Type B pancreatic cell (in vitro differentiated cells): ENCODE measurements at regions not wholly inside any gene's neighbourhood (a gene's known extent, or its start where the extent isn't known, plus 50 kb on each side); places are given as distances from the start of the nearest gene placed in this dataset.
"Not testable (repeated sequence)": the region's sequence is repeated elsewhere in the genome, so short reads cannot be mapped to it uniquely, and the experiment has no call there.

ENCODE experiments used
- DNase-seq: peaks from one replicate; pipeline ENCODE4 v3.0.0; 2021; ENCODE audit warnings: mixed read lengths; ENCODE audit not compliant: unreplicated experiment; ENCODE audit errors: extremely low spot score
- H3K27ac Mint-ChIP-seq: 2 replicates; pipeline ENCODE4 v1.8.0; 2021; ENCODE audit warnings: mild to moderate bottlenecking, mixed read lengths
- H3K27me3 Mint-ChIP-seq: 2 replicates; pipeline ENCODE4 v1.8.0; 2021; ENCODE audit warnings: mixed read lengths
- H3K36me3 Mint-ChIP-seq: 2 replicates; pipeline ENCODE4 v1.8.0; 2021; ENCODE audit warnings: mixed read lengths
- H3K4me1 Mint-ChIP-seq: one replicate; pipeline ENCODE4 v1.8.0; 2021; ENCODE audit warnings: mixed read lengths; ENCODE audit not compliant: unreplicated experiment
- H3K4me3 Mint-ChIP-seq: 2 replicates; pipeline ENCODE4 v1.8.0; 2021; ENCODE audit warnings: mild to moderate bottlenecking, mixed read lengths
- H3K9me3 Mint-ChIP-seq: 2 replicates; pipeline ENCODE4 v1.8.0; 2021; ENCODE audit warnings: mixed read lengths
- CTCF ChIP-seq: fragments of 200-600 bp; sonication (generic); conservative IDR thresholded peaks from 2 replicates; pipeline ENCODE4 v1.5.0; 2021; ENCODE audit warnings: antibody characterized with exemption, mild to moderate bottlenecking

- Mint-ChIP-seq H3K9me3 (no peaks in the 10 kb centered on the region), H3K36me3 (no peaks in the 10 kb centered on the region), H3K27ac (no peak overlapping the region), H3K4me1 (no peaks in the 10 kb centered on the region), H3K4me3 (no peak overlapping the region), H3K27me3 (no peaks in the 10 kb centered on the region)
- no peak for DNase-seq
- no peak for TF ChIP-seq CTCF
These were observed 70.7 kb upstream of the IL33 start for GRCh38 chr9:6144947-6145346.

- H3K9me3 Mint-ChIP-seq = no peaks in the 10 kb centered on the region
- no peaks in the 10 kb centered on the region for H3K27me3 Mint-ChIP-seq
- no peak overlapping the region for H3K27ac Mint-ChIP-seq
- TF ChIP-seq CTCF = no peak
- no peak overlapping the region for H3K4me3 Mint-ChIP-seq
- H3K36me3 Mint-ChIP-seq = no peaks in the 10 kb centered on the region
- no peak for DNase-seq
- no peaks in the 10 kb centered on the region for H3K4me1 Mint-ChIP-seq
These were observed 72.7 kb upstream of the IL33 start for GRCh38 chr9:6142799-6143454.

GRCh38 chr9:6135780-6136179 lies 79.8 kb upstream of the IL33 start:
- not testable (repeated sequence) for H3K4me1 Mint-ChIP-seq, H3K9me3 Mint-ChIP-seq, DNase-seq, H3K27me3 Mint-ChIP-seq, H3K27ac Mint-ChIP-seq, H3K4me3 Mint-ChIP-seq, H3K36me3 Mint-ChIP-seq

GRCh38 chr9:6134661-6135180 lies 80.9 kb upstream of the IL33 start:
- no peak for TF ChIP-seq CTCF
- no peak for DNase-seq
- Mint-ChIP-seq H3K4me3 (no peak overlapping the region), H3K27ac (no peak overlapping the region), H3K36me3 (no peaks in the 10 kb centered on the region), H3K27me3 (no peaks in the 10 kb centered on the region), H3K9me3 (no peaks in the 10 kb centered on the region), H3K4me1 (no peaks in the 10 kb centered on the region)

GRCh38 chr9:6133346-6134063 lies 82.1 kb upstream of the IL33 start:
- Mint-ChIP-seq H3K27ac (no peak overlapping the region), H3K4me3 (no peak overlapping the region), H3K27me3 (peaks cover 3% of the 10 kb centered on the region), H3K36me3 (no peaks in the 10 kb centered on the region), H3K4me1 (no peaks in the 10 kb centered on the region), H3K9me3 (no peaks in the 10 kb centered on the region)
- no peak for TF ChIP-seq CTCF
- no peak for DNase-seq

- H3K9me3 Mint-ChIP-seq = no peaks in the 10 kb centered on the region
- no peak overlapping the region for H3K4me3 Mint-ChIP-seq
- no peaks in the 10 kb centered on the region for H3K4me1 Mint-ChIP-seq
- DNase-seq = no peak
- no peak for TF ChIP-seq CTCF
- H3K27me3 Mint-ChIP-seq = peaks cover 3% of the 10 kb centered on the region
- no peak overlapping the region for H3K27ac Mint-ChIP-seq
- H3K36me3 Mint-ChIP-seq = no peaks in the 10 kb centered on the region
These were observed 83.0 kb upstream of the IL33 start for GRCh38 chr9:6132650-6133049.
